Karpas-422 (cell line): ENCODE measurements at regions not wholly inside any gene's neighbourhood (a gene's known extent, or its start where the extent isn't known, plus 50 kb on each side); places are given as distances from the start of the nearest gene placed in this dataset.
"Not testable (repeated sequence)": the region's sequence is repeated elsewhere in the genome, so short reads cannot be mapped to it uniquely, and the experiment has no call there.

Experiments used
- DNase-seq: peaks from one replicate; pipeline ENCODE4 v3.0.0-alpha.2; 2015
- H2AFZ ChIP-seq: fragments of 200-600 bp; sonication (generic); 2 replicates; pipeline ENCODE4 v1.6.1; 2014; ENCODE audit warnings: antibody characterized with exemption, low read length, mixed read lengths
- H3K27ac ChIP-seq: fragments of 200-600 bp; sonication (generic); 2 replicates; pipeline ENCODE4 v1.5.1; 2014; ENCODE audit warnings: mild to moderate bottlenecking, low read length, moderate library complexity
- H3K27me3 ChIP-seq: fragments of 200-600 bp; sonication (generic); 2 replicates; pipeline ENCODE4 v1.6.1; 2014; ENCODE audit warnings: low read length, mixed read lengths
- H3K36me3 ChIP-seq: fragments of 200-600 bp; sonication (generic); 2 replicates; pipeline ENCODE4 v1.6.1; 2014; ENCODE audit warnings: low read length, mixed read lengths; ENCODE audit not compliant: insufficient read depth
- H3K4me1 ChIP-seq: fragments of 200-600 bp; sonication (generic); 2 replicates; pipeline ENCODE4 v1.6.1; 2014; ENCODE audit warnings: mild to moderate bottlenecking, low read length, mixed read lengths
- H3K4me2 ChIP-seq: fragments of 200-600 bp; sonication (generic); 2 replicates; pipeline ENCODE4 v1.6.1; 2014; ENCODE audit warnings: low read length, low read depth, mild to moderate bottlenecking; ENCODE audit not compliant: poor library complexity, severe bottlenecking
- H3K4me3 ChIP-seq: fragments of 200-600 bp; sonication (generic); 2 replicates; pipeline ENCODE4 v1.5.1; 2014; ENCODE audit warnings: mild to moderate bottlenecking, antibody characterized with exemption, low read length, mixed read lengths
- H3K79me2 ChIP-seq: fragments of 200-600 bp; sonication (generic); 2 replicates; pipeline ENCODE4 v1.6.1; 2014; ENCODE audit warnings: mild to moderate bottlenecking, low read length, mixed read lengths
- H3K9ac ChIP-seq: fragments of 200-600 bp; sonication (generic); 2 replicates; pipeline ENCODE4 v1.6.0; 2014; ENCODE audit warnings: low read length
- H3K9me2 ChIP-seq: fragments of 200-600 bp; sonication (generic), shearing (Covaris generic); replicated peaks from 2 replicates; pipeline ENCODE4 v1.6.0; 2014; ENCODE audit warnings: mild to moderate bottlenecking, low read length, moderate library complexity; ENCODE audit not compliant: insufficient read depth
- H3K9me3 ChIP-seq: fragments of 300-700, 200-600 bp; sonication (generic); 2 replicates; pipeline ENCODE4 v1.6.1; 2014; ENCODE audit warnings: low read length, mixed read lengths
- H4K20me1 ChIP-seq: fragments of 200-600 bp; sonication (generic); 2 replicates; pipeline ENCODE4 v1.6.1; 2014; ENCODE audit warnings: mild to moderate bottlenecking, antibody characterized with exemption, low read length, low read depth; ENCODE audit not compliant: insufficient read depth

GRCh38 chr2:111346018-111346930 lies 225.6 kb downstream of the BCL2L11 start:
- not testable (repeated sequence) for H3K4me1 ChIP-seq, H3K4me3 ChIP-seq, H3K36me3 ChIP-seq, H3K27ac ChIP-seq, H3K9ac ChIP-seq, H2AFZ ChIP-seq, DNase-seq, H3K9me3 ChIP-seq, H3K4me2 ChIP-seq, H4K20me1 ChIP-seq, H3K27me3 ChIP-seq, H3K9me2 ChIP-seq, H3K79me2 ChIP-seq

GRCh38 chr2:111347695-111348094 lies 227.0 kb downstream of the BCL2L11 start:
- not testable (repeated sequence) for H3K9me2 ChIP-seq, H3K79me2 ChIP-seq, H2AFZ ChIP-seq, H3K36me3 ChIP-seq, H3K4me1 ChIP-seq, H3K27me3 ChIP-seq, H3K4me3 ChIP-seq, H3K27ac ChIP-seq, DNase-seq, H3K9ac ChIP-seq, H3K9me3 ChIP-seq, H3K4me2 ChIP-seq, H4K20me1 ChIP-seq

- DNase-seq, H3K4me3 ChIP-seq, H3K9me2 ChIP-seq, H3K27ac ChIP-seq, H2AFZ ChIP-seq, H3K9me3 ChIP-seq, H3K27me3 ChIP-seq, H3K4me1 ChIP-seq, H3K9ac ChIP-seq, H4K20me1 ChIP-seq, H3K79me2 ChIP-seq, H3K4me2 ChIP-seq, H3K36me3 ChIP-seq: not testable (repeated sequence)
These were observed 227.6 kb downstream of the BCL2L11 start for GRCh38 chr2:111348316-111348715.

DNA sequence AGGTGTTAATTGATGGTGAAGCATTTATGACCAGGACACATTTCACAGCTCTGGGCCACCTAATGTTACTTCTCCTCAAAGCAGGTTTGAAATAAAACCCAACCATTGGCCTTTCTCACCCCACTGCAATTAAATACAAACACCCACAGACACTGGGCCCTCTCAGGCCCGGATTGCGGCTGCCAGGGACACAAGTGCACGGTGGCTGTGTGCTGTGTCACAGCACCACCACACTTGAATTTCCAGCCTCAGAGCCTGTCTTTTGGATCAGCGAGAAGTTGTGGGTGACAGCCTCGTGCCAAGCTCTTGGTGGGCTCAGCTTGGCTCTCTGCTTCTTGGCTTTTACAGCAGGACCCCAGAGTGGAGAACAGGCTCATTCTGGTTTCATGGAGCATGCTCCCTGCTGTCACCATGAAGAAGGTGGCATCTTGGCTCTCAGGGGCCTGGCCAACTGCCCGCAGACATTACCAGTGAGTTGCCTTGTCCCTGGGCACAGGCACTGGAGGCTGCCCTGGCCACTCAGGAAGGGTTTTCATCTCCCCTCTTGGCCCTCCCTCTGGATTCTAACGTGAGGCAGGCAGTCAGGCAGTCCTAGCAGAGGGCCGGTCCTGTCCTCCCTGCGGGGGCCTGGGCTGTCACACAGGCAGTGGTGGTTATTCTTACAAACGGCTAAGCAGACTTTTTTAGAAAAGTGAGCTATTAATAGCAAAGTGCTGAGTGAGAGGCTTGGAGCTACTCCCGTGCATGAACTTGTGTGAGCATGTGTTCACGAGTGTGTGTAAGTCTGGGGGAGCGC lies 234.5 kb downstream of the BCL2L11 start:
- H3K36me3 ChIP-seq, H3K4me3 ChIP-seq: not testable (repeated sequence)

DNA sequence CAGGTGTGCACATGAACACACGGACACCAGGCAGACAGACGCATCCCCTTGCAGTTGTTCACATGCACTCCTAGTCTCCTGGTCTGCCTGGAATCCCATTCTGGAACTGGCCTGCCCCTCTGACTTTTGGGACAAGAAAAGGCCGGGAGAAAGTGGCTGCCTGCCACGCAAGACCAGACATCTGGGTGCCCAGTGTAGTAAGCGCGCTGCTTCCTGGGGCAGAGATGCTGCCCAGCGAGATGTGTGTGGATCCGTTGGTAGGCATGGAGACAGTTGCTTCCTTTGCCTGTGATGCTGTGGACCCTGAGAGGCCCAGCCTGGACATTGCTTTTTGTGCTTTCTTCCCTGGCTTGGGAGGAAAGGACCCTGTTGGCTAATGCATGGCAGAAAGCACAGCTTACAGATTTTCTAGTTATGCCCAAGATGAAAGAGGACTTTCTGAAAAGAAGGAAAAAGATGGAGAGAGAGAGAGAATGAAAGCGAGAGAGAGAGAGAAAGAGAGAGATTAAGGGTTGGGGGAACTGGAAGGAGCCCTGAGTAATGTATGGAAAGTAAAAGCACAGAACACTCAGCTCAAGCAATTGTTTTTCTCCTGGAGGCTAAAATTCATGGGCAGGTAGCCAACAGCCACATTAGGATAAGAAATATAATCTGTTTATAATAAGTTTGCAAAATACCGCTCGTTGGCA lies 235.3 kb downstream of the BCL2L11 start:
- H3K9me3 ChIP-seq, H3K79me2 ChIP-seq, DNase-seq, H4K20me1 ChIP-seq, H3K9ac ChIP-seq, H3K9me2 ChIP-seq, H3K27ac ChIP-seq, H3K4me1 ChIP-seq, H2AFZ ChIP-seq, H3K36me3 ChIP-seq, H3K27me3 ChIP-seq, H3K4me2 ChIP-seq, H3K4me3 ChIP-seq: not testable (repeated sequence)

More for the DNA sequence above, 234.5 kb downstream of the BCL2L11 start:
- not testable (repeated sequence) for H3K27ac ChIP-seq, H4K20me1 ChIP-seq, H3K9me3 ChIP-seq, H3K79me2 ChIP-seq, H2AFZ ChIP-seq, H3K4me1 ChIP-seq, H3K9ac ChIP-seq, H3K27me3 ChIP-seq, H3K9me2 ChIP-seq, H3K4me2 ChIP-seq
- peak; percentile 6 for DNase-seq

DNA sequence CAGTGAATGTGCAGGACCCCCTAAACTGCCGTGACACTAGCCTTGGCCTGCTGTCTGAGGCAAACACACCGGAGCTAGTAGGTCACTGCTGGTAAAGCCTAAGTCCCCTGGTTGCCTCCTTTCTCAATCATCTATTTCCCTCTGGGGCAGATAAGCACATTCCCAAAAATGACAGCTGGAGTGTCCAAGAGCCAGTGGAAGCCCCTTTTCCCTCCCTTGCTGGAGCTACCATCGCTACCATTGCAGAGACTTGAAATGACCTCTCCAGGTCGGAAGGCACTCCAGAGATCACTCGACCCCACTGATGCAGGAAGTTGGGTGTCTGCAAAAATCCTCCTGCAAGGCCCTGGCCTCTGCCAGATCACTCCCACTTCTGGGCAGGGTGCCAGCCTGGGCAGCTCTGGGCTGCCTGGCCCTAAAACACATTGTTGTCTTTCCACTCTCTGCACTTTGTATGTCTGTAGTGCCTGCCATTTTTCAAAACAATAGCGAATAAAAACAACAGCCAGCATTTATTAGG lies 235.9 kb downstream of the BCL2L11 start:
- not testable (repeated sequence) for H3K9ac ChIP-seq, H3K27ac ChIP-seq, H3K27me3 ChIP-seq, H3K79me2 ChIP-seq, H2AFZ ChIP-seq, H3K9me3 ChIP-seq, H3K4me3 ChIP-seq, H3K9me2 ChIP-seq, DNase-seq, H3K4me2 ChIP-seq, H3K36me3 ChIP-seq, H3K4me1 ChIP-seq, H4K20me1 ChIP-seq

- not testable (repeated sequence) for H4K20me1 ChIP-seq, H2AFZ ChIP-seq, H3K27ac ChIP-seq, H3K27me3 ChIP-seq, H3K9me3 ChIP-seq, H3K36me3 ChIP-seq, H3K4me3 ChIP-seq, DNase-seq, H3K4me1 ChIP-seq, H3K4me2 ChIP-seq, H3K9ac ChIP-seq, H3K79me2 ChIP-seq, H3K9me2 ChIP-seq
These were observed 245.4 kb downstream of the BCL2L11 start for GRCh38 chr2:111365986-111366640.

- not testable (repeated sequence) for H3K4me2 ChIP-seq, H3K36me3 ChIP-seq, H3K79me2 ChIP-seq, H2AFZ ChIP-seq, H3K27me3 ChIP-seq, H3K9me2 ChIP-seq, H3K9me3 ChIP-seq, H3K4me3 ChIP-seq, H3K4me1 ChIP-seq, H4K20me1 ChIP-seq, H3K27ac ChIP-seq, H3K9ac ChIP-seq, DNase-seq
These were observed 245.9 kb downstream of the BCL2L11 start for GRCh38 chr2:111366641-111367029.
